Glutamatergic neuron (in vitro differentiated cells): ENCODE measurements at regions not wholly inside any gene's neighbourhood (a gene's known extent, or its start where the extent isn't known, plus 50 kb on each side); places are given as distances from the start of the nearest gene placed in this dataset.
A peak's percentile ranks its signal among the peaks of the same experiment; 100 is the strongest.

Experiments
- DNase-seq: peaks from one replicate; pipeline ENCODE4 v3.0.0; 2022
- H3K27ac Mint-ChIP-seq: one replicate; pipeline ENCODE4 v1.8.0; 2020; ENCODE audit warnings: mild to moderate bottlenecking, mixed read lengths, inconsistent platforms; ENCODE audit not compliant: unreplicated experiment
- H3K27me3 Mint-ChIP-seq: one replicate; pipeline ENCODE4 v1.8.0; 2020; ENCODE audit warnings: mild to moderate bottlenecking, moderate library complexity, mixed read lengths, inconsistent platforms; ENCODE audit not compliant: unreplicated experiment
- H3K36me3 Mint-ChIP-seq: one replicate; pipeline ENCODE4 v1.8.0; 2020; ENCODE audit warnings: mild to moderate bottlenecking, mixed read lengths, inconsistent platforms; ENCODE audit not compliant: unreplicated experiment
- H3K4me1 Mint-ChIP-seq: one replicate; pipeline ENCODE4 v1.8.0; 2020; ENCODE audit warnings: mild to moderate bottlenecking, low read depth, mixed read lengths, inconsistent platforms; ENCODE audit not compliant: unreplicated experiment
- H3K4me3 Mint-ChIP-seq: one replicate; pipeline ENCODE4 v1.8.0; 2020; ENCODE audit warnings: mild to moderate bottlenecking, mixed read lengths, inconsistent platforms; ENCODE audit not compliant: unreplicated experiment
- H3K9me3 Mint-ChIP-seq: one replicate; pipeline ENCODE4 v1.8.0; 2020; ENCODE audit warnings: mild to moderate bottlenecking, moderate library complexity, mixed read lengths, inconsistent platforms; ENCODE audit not compliant: unreplicated experiment
- CTCF ChIP-seq: fragments of 200-600 bp; sonication (generic); IDR thresholded peaks from one replicate; pipeline ENCODE4 v1.5.0; 2021; ENCODE audit not compliant: partially characterized antibody, unreplicated experiment

GRCh38 chr10:47240173-47240572, 59.8 kb upstream of the GDF10 start:
- TF ChIP-seq CTCF = no peak
- H3K4me3 Mint-ChIP-seq = no peak overlapping the region
- no peak for DNase-seq
- peaks cover 8% of the 10 kb centered on the region for H3K27me3 Mint-ChIP-seq
- H3K4me1 Mint-ChIP-seq = peaks cover 6% of the 10 kb centered on the region
- H3K9me3 Mint-ChIP-seq = peaks cover 2% of the 10 kb centered on the region
- no peak overlapping the region for H3K27ac Mint-ChIP-seq
- H3K36me3 Mint-ChIP-seq = no peaks in the 10 kb centered on the region

- no peak overlapping the region for H3K4me3 Mint-ChIP-seq
- no peak for TF ChIP-seq CTCF
- H3K4me1 Mint-ChIP-seq = peaks cover 6% of the 10 kb centered on the region
- H3K9me3 Mint-ChIP-seq = peaks cover 2% of the 10 kb centered on the region
- H3K36me3 Mint-ChIP-seq = no peaks in the 10 kb centered on the region
- H3K27ac Mint-ChIP-seq = no peak overlapping the region
- no peak for DNase-seq
- peaks cover 8% of the 10 kb centered on the region for H3K27me3 Mint-ChIP-seq
Observed at GRCh38 chr10:47241256-47241655, 58.7 kb upstream of the GDF10 start.

GRCh38 chr10:47241946-47242867, 57.8 kb upstream of the GDF10 start:
- Mint-ChIP-seq H3K36me3 (no peaks in the 10 kb centered on the region), H3K27ac (no peak overlapping the region), H3K4me1 (peaks cover 6% of the 10 kb centered on the region), H3K27me3 (peaks cover 8% of the 10 kb centered on the region), H3K4me3 (no peak overlapping the region), H3K9me3 (peaks cover 2% of the 10 kb centered on the region)
- TF ChIP-seq CTCF = no peak
- DNase-seq = no peak

GRCh38 chr10:47243356-47243755, 56.6 kb upstream of the GDF10 start:
- Mint-ChIP-seq H3K4me1 (peaks cover 6% of the 10 kb centered on the region), H3K36me3 (no peaks in the 10 kb centered on the region), H3K27ac (no peak overlapping the region), H3K27me3 (peaks cover 6% of the 10 kb centered on the region), H3K4me3 (no peak overlapping the region), H3K9me3 (peaks cover 5% of the 10 kb centered on the region)
- TF ChIP-seq CTCF = no peak
- DNase-seq = no peak

GRCh38 chr10:47243791-47244190, 56.2 kb upstream of the GDF10 start:
- Mint-ChIP-seq H3K4me1 (peaks cover 6% of the 10 kb centered on the region), H3K36me3 (no peaks in the 10 kb centered on the region), H3K27me3 (peaks cover 4% of the 10 kb centered on the region), H3K9me3 (peaks cover 5% of the 10 kb centered on the region), H3K27ac (no peak overlapping the region), H3K4me3 (no peak overlapping the region)
- DNase-seq = peak; percentile 42
- no peak for TF ChIP-seq CTCF
